ENCODE measurements at regions not wholly inside any gene's neighbourhood (a gene's known extent, or its start where the extent isn't known, plus 50 kb on each side); places are given as distances from the start of the nearest gene placed in this dataset.

DNA sequence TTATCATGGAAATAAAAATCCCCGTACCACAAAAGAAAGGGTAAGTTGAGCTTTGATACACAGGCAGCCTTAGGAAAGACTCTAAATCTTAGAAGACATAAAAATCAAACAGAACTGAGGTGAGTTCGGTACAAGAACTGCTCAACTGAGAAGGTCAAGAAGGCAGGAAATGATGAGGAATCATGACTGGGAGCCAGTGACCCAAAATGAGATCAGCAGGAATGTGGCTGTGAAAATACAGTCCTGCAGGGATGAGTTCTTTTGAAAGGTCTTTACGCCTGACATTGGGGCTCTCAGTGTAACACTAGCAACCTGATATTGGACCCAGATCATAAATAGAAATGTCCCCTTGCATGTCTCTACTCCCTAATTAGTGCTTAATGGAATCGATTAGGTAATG is 56.3 kb upstream of the CDH11 start (continued):
- TF ChIP-seq PHF8 (conservative IDR thresholded peaks at IDR 0.05; ENCODE audit: low read depth, low read length), result no peak
- no peak for TF ChIP-seq SAP30 (IDR thresholded peaks at IDR 0.05; ENCODE audit: insufficient read depth, insufficient replicate concordance, low read length)

Data from H1 (cell line).